Stimulated activated CD8-positive, alpha-beta memory T cell treated with anti-CD3 and anti-CD28 coated beads, Interleukin-7, amount 100 ng/mL, for 4 hours (primary cell): ENCODE measurements at regions not wholly inside any gene's neighbourhood (a gene's known extent, or its start where the extent isn't known, plus 50 kb on each side); places are given as distances from the start of the nearest gene placed in this dataset.
"Not testable (repeated sequence)": the region's sequence is repeated elsewhere in the genome, so short reads cannot be mapped to it uniquely, and the experiment has no call there.

Experiments
- DNase-seq, 2 donors: peaks; one replicate each; pipeline ENCODE4 v3.0.0-alpha.2; 2020; ENCODE audit warnings: low read depth in 2 of 2

DNA sequence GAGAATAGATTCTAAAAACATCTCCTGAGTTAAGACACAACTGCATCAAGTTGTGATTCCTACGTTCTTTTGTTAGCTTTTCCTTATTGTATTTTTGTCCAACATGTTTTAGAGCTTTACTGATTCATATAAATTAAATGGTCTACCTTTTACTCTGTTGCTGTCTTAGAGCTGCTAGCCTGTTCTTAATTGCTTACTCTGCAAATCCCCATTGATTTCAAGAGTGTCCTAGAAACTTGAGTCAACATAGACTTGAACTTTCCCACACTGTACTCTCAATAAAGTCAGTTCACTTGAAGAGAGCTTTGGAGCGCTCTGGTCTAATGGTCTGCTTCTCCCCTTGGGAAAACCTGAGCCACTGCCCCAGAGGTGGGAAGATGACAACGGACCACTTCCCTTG, 343.9 kb downstream of the CCER1 start:
- no peak for DNase-seq

DNA sequence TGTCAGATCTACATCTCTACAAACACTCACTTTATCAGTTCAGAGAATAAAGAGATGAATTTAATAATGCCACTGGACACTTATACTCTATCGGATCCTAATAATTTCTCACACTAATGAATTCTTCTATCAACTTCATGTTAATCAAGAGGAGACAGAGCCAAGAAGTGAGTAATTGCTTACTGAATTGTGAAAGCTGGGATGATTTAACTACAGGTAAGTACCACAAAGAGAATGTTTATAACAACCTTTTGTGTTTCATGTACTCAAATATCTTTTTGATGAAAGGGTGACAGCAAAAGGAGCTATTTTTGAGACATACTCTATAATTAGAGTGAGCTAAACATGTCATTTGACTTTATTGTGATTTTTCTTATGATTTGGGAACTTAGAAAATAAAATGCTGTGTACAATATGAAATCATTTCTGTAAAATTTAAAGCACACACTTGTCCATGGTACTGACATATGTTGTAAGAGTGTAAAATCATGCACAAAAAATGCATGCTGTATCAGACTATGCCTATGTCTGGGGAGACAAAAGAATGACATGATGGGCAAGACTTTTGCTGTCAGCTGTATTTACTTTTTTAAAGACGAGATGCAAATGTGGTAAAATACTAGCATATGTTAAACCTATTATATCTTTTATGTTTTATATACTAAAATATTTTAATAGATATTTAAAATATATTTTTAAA, 361.2 kb downstream of the CCER1 start:
- DNase-seq = no peak

DNA sequence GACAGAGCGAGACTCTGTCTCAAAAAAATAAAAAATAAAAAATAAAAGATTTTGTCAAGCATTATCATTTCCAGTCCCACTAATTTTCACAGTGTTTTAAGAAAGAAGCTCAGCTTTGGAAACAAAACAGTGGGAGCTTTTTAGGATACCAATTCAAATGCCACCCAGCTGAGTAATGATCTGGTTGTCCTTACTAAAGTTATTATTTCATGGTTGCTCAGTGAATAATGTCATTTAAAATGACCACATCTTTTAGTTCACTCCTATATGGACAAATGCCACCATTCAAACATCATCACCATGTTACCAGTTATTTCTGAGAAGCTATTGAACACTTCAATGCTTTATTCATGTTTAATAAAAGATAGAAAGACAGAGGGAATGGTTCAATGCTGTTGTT, 365.0 kb downstream of the CCER1 start:
- no peak for DNase-seq

DNA sequence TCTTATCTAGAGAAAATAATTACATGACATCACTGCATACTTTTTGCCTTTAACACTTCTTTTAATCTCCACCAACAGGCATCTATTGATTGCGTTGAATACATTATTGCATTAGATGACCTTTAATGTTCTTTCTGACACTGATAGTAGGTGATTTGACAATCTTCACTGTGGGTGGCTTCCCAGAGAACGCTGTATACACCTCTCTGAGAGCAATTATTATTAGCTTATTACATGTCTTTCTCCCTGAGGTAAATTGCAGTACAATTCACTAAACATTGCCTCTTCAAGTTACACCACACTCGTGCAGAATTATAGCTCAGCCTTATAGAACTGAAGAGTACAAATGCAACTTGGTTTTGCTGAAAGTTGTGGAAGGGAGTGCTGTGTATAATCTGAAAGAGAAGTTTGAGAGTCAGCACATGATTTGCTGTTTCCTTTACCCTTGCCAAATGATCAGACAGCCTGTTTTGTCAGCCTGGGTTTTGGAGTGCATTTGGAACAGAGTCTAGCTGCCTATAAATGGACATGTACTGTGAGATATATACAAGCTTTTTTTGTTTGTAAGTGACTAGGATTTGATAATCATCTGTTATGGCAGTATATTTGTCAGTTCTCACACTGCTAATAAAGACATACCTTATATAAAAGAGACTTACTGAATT, 369.2 kb downstream of the CCER1 start:
- no peak for DNase-seq

DNA sequence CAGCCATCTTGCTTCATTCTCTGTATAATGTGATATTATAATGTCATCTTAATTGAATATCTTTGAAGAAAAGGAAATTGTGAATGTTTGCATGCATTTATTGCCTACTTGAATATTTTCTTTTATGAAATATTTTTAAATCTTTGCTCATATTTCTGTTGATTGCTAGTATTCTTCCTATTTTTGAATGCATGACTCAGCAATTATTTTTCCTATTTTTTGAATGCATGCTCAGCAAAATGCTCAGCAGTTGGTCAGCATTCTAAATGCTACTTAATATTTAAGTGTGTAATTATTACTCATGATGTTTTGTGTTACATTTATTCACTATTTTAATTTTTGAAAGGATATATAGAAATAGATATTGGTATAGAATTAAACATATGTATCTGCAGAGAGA, 378.3 kb downstream of the CCER1 start:
- DNase-seq = no peak

DNA sequence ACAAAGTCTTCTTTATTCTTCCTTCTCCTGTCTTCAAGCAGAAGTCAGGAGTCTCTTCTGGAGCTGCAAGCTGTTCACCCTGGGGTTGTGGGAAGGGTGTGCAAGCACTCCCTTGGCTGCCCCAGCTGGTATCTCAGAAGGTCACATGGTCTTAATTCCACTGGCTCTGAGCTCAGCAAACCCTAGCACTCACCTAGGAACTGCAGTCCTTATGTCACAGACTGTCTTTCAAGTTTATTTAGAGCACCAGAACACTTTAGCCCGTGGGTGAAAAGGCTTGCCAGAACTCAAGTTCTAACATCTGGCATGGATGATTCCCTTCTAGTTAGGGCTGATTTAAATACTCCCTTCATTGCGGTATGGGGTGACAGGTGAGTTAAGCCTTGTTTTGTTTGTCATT, 379.0 kb downstream of the CCER1 start:
- no peak for DNase-seq

DNA sequence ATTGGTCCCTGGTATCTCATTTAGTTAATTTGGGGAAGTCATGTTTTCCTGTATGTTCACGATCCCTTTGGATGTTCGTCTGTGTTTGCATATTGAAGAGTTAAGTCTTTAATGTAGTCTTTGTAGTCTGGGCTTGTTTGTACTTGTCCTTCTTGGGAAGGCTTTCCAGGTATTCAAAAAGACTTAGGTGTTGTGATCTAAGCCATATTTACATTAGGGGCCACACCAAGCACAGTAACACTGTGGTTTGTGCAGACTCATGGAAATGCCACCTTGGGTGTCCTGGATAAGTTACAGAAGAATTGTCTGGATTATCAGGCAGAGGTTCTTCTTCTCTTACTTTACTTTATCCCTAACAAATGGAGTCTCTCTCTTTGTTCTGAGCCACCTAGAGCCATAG, 380.3 kb downstream of the CCER1 start:
- no peak for DNase-seq

DNA sequence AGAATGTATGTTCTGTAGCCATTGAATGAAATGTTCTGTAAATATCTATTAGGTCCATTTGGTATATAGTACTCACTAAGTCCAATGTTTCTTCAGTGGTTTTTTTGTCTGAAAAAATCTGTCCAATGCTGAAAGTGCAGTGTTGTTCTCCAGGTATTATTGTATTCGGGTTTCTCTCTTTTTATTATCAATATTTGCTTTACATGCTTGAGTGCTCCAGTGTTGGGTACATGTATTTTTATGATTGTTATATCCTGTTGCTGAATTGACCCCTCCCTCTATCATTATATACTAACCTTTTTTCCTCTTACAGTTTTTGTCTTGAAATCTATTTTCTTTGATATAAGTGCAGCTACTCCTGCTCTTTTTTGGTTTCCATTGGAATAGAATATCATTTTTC, 382.2 kb downstream of the CCER1 start:
- no peak for DNase-seq

DNA sequence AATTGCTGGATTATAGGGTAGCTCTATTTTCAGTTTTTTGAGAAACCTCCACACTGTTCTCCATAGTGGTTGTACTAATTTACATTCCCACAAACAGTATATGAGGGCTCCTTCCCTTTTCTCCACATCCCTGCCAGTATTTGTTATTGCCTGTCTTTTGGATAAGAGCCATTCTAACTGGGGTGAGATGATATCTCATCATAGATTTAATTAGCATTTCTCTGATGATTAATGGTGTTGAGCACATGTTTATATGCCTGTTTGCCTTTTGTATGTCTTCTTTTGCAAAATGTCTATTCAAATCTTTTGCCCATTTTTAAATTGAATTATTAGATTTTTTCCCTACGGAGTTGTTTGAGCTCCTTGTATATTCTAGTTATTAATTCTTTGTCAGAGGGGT, 385.3 kb downstream of the CCER1 start:
- no peak for DNase-seq

DNA sequence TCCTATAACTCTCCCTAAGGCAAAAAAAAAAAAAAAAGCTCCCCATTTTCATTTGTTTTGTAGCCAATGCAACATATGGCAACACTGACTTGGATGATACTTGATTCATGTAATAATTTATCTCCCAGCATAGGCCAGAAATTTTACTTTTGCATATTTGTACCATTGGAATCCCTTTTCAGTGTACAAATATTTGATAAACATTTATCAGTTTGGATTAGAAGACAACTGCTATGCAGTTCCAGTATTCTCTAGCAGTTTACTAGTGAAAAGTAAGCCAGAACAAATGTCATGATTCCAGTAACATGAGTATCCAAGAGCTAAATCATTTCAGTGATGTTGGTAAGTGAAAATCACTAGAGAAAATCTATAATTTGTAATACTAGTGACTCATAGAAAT, 392.3 kb downstream of the CCER1 start:
- no peak for DNase-seq

DNA sequence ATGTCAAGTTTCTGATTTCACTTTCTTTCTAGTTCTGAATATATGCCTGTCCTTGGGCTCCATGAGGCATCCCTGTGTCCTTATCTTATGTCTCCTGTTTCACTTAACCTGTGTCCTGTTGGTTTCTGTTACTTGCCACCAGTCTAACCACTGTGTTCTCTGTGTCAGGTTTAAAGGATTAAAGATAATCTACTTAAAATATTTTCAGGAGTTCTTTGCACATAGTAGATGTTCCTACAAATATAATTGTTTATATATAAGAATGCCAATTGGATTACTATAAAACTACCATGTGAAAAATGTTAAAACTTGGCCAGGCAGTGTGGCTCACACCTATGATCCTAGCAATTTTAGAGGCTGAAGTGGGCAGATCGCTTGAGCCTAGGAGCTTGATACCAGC, 406.4 kb downstream of the CCER1 start:
- no peak for DNase-seq

DNA sequence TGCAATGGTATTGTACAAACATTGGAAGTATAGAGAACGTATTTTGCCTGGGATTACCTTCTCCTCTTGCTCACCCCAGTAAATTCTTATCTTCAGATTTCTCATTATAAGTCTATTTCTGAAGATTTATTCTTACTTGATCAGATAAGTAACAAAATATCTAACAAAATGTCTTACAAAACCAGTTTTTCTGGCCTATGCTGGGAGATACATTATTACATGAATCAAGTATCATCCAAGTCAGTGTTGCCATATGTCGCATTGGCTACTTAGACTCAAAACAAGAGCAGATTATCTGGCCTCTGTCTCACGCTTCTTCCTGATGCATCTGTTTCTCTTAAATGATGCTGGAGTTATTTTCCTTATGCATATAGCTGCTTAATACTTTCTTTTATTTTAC, 408.5 kb downstream of the CCER1 start:
- DNase-seq = no peak

DNA sequence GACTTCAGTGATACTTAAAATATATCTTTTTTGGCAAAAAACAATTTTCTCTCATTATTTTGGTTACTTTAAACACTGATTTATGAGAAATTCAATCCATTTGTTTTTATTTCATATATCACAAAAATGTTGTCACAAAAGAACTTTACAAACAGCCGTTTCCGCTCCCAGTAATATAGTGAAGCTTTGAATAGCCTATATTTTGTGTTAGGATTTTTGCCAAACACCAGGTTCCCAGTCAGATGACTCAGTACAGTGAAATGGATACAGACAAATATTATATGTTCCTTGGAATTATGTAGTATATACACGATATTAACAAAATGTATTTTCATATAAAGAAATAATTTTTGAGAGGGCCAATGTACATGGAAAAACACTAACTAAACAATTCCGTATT, 411.1 kb downstream of the CCER1 start:
- no peak for DNase-seq

DNA sequence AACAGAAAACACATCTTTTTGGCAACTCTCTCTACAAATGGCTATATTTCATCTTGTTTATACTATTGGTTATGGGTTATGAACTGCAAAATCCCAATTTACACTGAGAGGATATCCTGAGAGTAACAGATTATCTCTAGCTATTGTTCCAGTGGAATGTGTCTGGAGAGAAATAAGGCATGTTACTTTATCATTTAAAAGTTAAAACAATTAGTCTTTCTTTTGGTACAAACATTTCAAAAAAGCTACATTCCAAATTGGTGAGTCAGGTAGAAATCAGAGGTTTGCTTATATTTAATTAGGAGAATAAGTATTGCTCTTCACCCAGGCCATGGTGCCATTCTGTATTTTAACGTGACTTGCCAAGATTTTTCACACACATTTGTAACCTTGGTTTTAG, 411.6 kb downstream of the CCER1 start:
- no peak for DNase-seq

DNA sequence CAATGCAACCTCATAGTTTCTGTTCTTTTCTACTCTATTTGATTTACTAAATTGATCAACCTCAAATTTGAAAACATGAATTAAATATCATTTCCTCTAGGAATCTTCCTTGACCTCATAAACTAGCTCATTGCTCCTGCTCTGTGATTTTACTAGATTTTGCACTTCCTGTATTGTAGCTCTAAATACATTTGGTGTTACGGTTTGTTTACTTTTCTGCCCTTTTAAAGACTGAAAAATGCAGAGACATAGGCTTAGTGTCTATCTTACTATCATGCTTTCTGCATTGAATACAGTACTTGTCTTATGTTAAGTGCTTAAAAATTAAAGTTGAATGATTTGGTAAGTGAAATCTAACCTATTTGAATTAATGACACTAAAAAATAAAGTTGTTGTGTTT, 412.1 kb downstream of the CCER1 start:
- DNase-seq = not testable (repeated sequence)

DNA sequence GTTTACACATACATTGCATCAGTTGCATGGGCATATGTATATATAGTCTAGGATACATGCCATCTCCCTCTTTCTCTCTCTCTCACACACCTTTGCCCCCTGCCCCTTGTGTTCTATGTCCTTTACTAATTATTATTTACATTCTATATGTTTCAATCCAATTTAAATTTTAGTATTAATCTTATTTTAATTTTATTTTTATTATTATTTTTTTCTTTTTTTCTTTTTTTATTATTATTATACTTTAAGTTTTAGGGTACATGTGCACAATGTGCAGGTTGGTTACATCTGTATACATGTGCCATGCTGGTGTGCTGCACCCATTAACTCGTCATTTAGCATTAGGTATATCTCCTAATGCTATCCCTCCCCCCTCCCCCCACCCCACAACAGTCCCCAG, 421.1 kb downstream of the CCER1 start:
- DNase-seq = not testable (repeated sequence)

DNA sequence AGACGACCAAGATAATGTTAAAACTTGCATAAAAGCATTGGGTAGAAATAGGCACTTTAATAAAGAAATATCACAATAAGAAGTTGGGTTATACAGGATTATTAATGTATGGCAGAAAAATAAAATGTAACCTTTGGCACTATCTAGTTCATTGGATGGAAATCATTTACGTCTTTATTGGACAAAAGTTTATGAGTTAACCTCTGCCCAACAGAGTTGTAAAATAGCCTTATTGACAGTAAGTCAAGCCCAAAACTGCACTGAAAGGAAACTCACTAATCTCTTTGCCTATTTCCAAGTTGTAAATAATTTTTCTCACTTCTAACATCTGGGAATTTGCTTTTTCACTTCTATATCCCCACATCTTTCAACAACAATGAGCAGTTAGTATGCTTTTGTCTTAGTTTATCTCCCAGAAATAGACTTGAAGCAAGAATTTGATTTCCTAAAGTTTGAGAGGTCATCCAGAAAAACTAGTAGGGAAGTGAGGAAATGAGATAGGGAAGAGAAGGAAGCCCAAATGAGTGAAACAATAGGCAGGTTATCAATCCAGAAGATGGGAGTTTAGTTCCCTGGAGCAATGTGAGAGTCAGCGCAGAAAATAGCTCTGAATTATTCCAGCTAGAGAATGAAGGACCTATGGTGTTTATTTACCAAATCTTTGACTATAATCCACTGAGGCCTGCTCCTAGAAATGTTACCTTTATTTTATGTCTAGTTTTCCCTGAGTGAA, 434.8 kb downstream of the CCER1 start:
- DNase-seq = no peak

DNA sequence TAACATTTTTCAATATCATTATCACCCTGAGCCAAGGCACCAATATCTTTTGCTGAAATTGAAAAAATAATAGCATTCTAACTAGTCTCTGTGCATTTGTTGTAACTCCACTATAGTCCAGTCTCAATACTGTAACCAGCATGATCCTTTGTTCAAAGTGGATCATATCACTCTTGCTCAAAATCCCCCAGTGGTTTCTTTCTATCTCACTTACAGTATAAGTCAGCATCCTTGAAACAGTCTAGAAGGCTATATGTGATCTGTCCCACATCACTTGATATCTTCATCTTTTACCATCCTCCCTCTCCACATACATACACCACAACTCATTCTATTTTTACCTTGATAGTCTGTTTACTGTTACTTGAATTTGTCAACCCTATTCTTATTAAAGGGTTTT, 435.7 kb downstream of the CCER1 start:
- no peak for DNase-seq

DNA sequence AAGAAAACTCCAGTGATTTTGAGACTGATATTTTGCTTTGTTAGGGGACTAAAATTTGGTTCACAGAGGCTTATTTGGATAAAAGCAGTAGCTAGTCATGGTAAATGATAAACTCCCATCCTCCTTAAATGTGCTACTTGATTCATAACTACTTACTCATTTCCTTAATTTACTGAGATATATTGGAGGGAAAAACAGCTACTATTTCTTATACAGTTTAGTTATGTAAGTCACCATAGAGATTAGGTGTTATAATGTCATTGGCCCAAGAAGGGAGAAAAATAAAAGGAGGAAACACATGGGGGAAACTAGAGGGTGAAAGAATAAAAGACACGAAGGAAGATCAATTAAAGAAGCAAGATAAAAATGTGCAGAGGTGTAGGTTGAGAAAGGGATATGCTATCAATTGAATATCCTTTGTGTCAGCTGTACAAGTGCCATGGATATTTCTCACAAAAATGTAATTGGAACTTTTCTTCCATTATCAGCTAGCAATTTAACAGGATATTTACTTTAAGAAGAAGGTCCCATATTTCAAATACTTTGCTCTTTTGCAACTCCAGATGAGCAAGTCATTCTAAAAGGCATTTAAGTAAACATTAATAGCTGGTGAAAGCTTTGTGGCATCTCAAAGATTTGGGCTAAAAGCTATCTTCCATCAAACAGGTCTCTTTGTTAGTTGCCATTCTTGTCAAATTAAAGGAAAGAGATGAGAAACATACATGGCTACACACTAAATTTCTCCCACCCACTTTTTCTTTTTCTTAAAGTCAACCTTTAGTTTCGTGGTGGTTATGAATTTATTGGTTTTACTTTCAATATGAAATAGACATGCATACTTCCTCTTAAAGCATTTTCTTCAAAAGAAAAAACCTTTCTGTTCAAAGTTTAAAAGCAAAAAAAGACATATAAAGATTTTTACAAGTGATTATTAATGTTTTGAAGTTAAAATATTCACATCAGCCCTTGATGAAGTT, 439.5 kb downstream of the CCER1 start:
- no peak for DNase-seq

DNA sequence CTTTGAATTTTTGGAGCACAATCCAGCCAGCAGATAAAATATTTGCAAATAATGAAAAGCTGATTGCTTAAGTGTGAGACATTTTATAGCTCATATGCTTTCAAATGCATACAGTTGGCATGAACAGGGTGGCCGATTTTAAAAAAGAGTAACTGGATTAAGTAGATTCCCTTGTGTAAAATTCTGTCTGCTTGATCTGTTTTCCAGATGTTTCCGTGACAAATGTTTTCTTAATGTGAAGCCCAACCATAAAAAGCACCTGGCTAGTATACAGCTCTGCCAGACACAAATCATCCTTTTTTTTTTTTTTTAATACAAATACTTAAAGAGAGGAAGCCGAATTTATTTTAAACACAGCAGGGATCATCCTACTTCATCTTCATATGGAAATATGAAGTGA, 440.7 kb downstream of the CCER1 start:
- no peak for DNase-seq

DNA sequence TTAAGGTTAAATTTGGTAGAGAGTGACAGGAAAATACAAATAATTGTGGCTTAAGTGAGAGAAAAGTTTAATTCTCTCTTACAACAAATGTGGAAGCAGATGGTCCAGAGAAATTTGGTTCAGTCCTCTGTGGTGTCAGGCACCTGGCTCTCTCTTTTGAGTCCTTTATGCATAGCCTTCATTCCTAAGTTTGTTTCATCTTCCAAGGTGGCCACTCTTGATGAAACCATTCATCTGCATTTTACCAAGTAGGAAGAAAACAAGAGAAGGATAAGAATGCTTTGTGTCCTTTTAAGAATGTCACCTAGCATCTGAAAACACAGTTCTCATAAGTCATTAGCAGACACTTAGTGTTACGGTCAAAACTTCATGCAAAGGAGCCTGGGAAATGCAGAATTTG, 442.5 kb downstream of the CCER1 start:
- DNase-seq = no peak

DNA sequence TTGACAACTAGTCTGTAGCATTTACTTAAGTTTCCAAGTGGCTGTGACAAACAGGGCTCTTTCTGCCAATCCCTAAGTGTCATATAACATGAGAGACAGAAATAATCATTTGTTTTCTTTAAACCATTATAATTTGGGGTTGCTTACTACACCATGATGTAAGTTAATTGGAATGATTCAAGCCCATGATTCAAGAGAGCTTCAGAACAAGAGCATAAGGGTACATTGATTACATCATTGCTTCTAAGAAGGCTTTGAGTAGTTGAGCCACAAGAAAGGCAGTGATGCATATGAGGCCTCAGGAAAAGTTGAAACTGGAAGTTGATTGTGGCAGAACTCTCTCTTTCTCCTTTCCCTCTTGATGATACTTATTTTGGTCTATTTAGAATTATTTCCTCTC, 444.0 kb downstream of the CCER1 start:
- DNase-seq = no peak
